Loucy (cell line): ENCODE measurements at regions not wholly inside any gene's neighbourhood (a gene's known extent, or its start where the extent isn't known, plus 50 kb on each side); places are given as distances from the start of the nearest gene placed in this dataset.

Experiments
- EZH2phosphoT487 ChIP-seq: fragments of 200-600 bp; IDR thresholded peaks from 2 replicates; pipeline ENCODE4 v1.6.1; 2018; ENCODE audit warnings: antibody characterized with exemption, mild to moderate bottlenecking, moderate library complexity, borderline replicate concordance
- TF ChIP-seq, protein P1 (sequence below): fragments of 200-600 bp; sonication (generic); conservative IDR thresholded peaks from 2 replicates; pipeline ENCODE4 v1.5.1; 2014; ENCODE audit warnings: mild to moderate bottlenecking, antibody characterized with exemption, low read length

DNA sequence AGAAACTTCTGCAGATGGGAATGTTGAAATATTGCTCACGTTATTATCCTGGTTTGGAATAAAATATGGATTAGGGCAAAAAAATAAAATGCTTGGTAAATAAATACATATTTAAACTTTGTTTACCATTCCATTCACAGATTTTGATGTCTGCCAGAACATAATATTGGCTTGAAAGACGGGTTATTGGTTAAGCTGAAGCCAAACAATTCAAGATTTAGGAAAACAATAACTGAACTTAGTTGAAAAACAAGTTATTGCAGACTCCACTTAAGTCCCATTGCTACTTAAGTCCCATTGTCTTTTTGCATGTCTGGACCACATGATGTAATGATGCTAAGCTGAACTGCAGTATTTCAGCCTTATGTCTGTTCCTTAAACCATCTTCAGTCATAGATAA lies 722.5 kb downstream of the FAT4 start:
- TF ChIP-seq, protein P1, sequence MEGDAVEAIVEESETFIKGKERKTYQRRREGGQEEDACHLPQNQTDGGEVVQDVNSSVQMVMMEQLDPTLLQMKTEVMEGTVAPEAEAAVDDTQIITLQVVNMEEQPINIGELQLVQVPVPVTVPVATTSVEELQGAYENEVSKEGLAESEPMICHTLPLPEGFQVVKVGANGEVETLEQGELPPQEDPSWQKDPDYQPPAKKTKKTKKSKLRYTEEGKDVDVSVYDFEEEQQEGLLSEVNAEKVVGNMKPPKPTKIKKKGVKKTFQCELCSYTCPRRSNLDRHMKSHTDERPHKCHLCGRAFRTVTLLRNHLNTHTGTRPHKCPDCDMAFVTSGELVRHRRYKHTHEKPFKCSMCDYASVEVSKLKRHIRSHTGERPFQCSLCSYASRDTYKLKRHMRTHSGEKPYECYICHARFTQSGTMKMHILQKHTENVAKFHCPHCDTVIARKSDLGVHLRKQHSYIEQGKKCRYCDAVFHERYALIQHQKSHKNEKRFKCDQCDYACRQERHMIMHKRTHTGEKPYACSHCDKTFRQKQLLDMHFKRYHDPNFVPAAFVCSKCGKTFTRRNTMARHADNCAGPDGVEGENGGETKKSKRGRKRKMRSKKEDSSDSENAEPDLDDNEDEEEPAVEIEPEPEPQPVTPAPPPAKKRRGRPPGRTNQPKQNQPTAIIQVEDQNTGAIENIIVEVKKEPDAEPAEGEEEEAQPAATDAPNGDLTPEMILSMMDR: no peak
- no peak for TF ChIP-seq EZH2phosphoT487
